Heart right ventricle (tissue), 16 donors: ENCODE measurements at regions not wholly inside any gene's neighbourhood (a gene's known extent, or its start where the extent isn't known, plus 50 kb on each side); places are given as distances from the start of the nearest gene placed in this dataset.

Experiments used
- ATAC-seq, 8 donors: fragments of 200-7000 bp; cut with Tn5 transposase; one replicate each; pipeline ENCODE4 v1.9.1; 2020; ENCODE audit warnings: mild to moderate bottlenecking in 8 of 8, moderate library complexity in 8 of 8, moderate number of reproducible peaks in 1 of 8
- DNase-seq, 2 donors: peaks; one replicate each; pipeline ENCODE4 v3.0.0-alpha.2; 2020
- H3K27ac ChIP-seq, 10 donors: fragments of 200-600 bp; sonication (generic) in 2 of 10; one replicate each; pipeline versions ENCODE4 v1.5.0 to v1.8.0; 2020 to 2022; ENCODE audit warnings: mild to moderate bottlenecking in 3 of 10
- H3K27me3 ChIP-seq, 7 donors: fragments of 200-600 bp; one replicate each; pipeline ENCODE4 v1.8.0; 2021 to 2022; ENCODE audit warnings: mild to moderate bottlenecking in 2 of 7
- H3K36me3 ChIP-seq, 9 donors: fragments of 200-600 bp; sonication (generic) in 1 of 9; one replicate each; pipeline versions ENCODE4 v1.5.0 to v1.8.0; 2020 to 2022; ENCODE audit warnings: mild to moderate bottlenecking in 2 of 9
- H3K4me1 ChIP-seq, 9 donors: fragments of 200-600 bp; sonication (generic) in 1 of 9; one replicate each; pipeline versions ENCODE4 v1.5.0 to v1.8.0; 2020 to 2022; ENCODE audit warnings: mild to moderate bottlenecking in 4 of 9
- H3K4me3 ChIP-seq, 10 donors: fragments of 200-600 bp; sonication (generic) in 2 of 10; one replicate each; pipeline versions ENCODE4 v1.5.0 to v1.8.0; 2020 to 2022; ENCODE audit warnings: mild to moderate bottlenecking in 7 of 10, moderate library complexity in 2 of 10
- H3K9me3 ChIP-seq, 11 donors: fragments of 200-600 bp in 10 of 11; sonication (generic) in 2 of 11; one replicate each; pipeline versions ENCODE4 v1.5.0 to v1.8.0; 2013 to 2022; ENCODE audit warnings: mild to moderate bottlenecking in 2 of 11, control low read depth in 1 of 11, moderate library complexity in 1 of 11
- CTCF ChIP-seq, 9 donors: fragments of 200-600 bp; sonication (generic) in 2 of 9; IDR thresholded peaks; one replicate each; pipeline versions ENCODE4 v1.5.0 to v1.8.0; 2021 to 2022; ENCODE audit warnings: antibody characterized with exemption in 9 of 9, mild to moderate bottlenecking in 5 of 9, moderate library complexity in 1 of 9
- WGBS, 2 donors: extraction: QIAGEN DNeasy Blood & Tissue Kit; methylation state at CpG; one replicate each; pipeline ENCODE4 v1.1.7; 2013; ENCODE audit warnings: inconsistent platforms in 1 of 2; 5-methylcytosine and 5-hydroxymethylcytosine counted together
- intact Hi-C, 10 donors: fragments of 100-400 bp; cut with DNase I; formaldehyde crosslinking; loops; one replicate each; pipeline versions ENCODE4 v1.11.1 to v1.14.2; 2022
- donor health status: Arrhythmogenic right ventricular cardiomyopathy.
- donor health status: ischemic (EF 13 %, LVEDD 7.1; RV severe dilation, severe dysfunction).
- donor health status: healthy with polysubstance abuse.
- donor health status: DM: no; HTN: yes; CAD: no.
- donor health status: DM: no; HTN: no; CAD: no.
- donor health status: ischemic (EF 25% LVEDD 6.9; RV normal size, moderate dysfunction).
- donor health status: ischemic (EF 25% LVEDD 5.7; RV mildly dilated, moderate dysfunction).
- donor health status: healthy.
- donor health status: DM: yes; HTN: yes; CAD: no.
- donor health status: Ischemic cardiomyopathy.
- donor health status: ischemic (EF 35%, LVEDD 5.7; RV mildly dilated, moderate dysfunction).
- donor health status: nonischemic (EF 11% LVEDD 7.7; RV severe dilation, severe dysfunction).
- donor health status: DM: yes; HTN: yes; CAD: no.
- donor health status: PGD.
- donor health status: ischemic (EF 29% LVEDD 5.4; RV normal size, mild dysfunction).
- donor health status: nonischemic (EF 23%, LVEDD 6.1; RV moderate dilation, normal function).

- Histone ChIP-seq H3K9me3 (peaks cover 0 to 8% (median 0%) of the 10 kb centered on the region in 11 donors), H3K27ac (no peak overlapping the region), H3K4me1 (no peaks in the 10 kb centered on the region), H3K4me3 (no peak overlapping the region), H3K36me3 (no peaks in the 10 kb centered on the region), H3K27me3 (no peaks in the 10 kb centered on the region)
- ATAC-seq: no peak
- no peak for DNase-seq
- intact Hi-C loops: no loop called here
- no peak for TF ChIP-seq CTCF (IDR thresholded peaks at IDR 0.05)
Observed at GRCh38 chr2:154911729-154912128, 213.2 kb downstream of the KCNJ3 start.

DNA sequence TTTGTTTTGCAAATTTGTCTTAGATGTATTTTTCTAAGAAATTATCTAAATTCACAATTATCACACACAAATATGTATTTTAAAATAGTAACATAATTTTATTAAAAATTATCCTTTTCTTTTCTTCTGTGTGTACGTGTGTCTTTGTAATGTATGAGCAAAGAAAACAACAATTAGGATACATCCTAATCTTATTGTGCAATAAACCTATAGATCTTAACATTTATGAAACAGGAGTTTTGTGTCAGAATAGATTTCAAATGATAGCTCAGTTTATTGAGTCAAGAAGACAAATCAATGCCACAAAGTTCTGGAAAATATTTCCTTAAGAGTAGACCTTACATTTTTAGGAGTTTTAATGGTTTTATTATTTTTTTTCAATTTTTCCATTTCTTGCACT is 212.2 kb downstream of the KCNJ3 start:
- DNase-seq (no peak), ATAC-seq (no peak)
- WGBS, 2 donors: 84 to 89% methylated on average over 1 of the region's 1 CpG
- no peaks in the 10 kb centered on the region for H3K27me3 ChIP-seq
- no peaks in the 10 kb centered on the region for H3K4me1 ChIP-seq
- H3K27ac ChIP-seq: no peak overlapping the region
- H3K36me3 ChIP-seq: no peaks in the 10 kb centered on the region
- intact Hi-C loops: no loop called here
- no peak for TF ChIP-seq CTCF (IDR thresholded peaks at IDR 0.05)
- H3K9me3 ChIP-seq: peaks cover 0 to 17% (median 0%) of the 10 kb centered on the region in 11 donors
- H3K4me3 ChIP-seq: no peak overlapping the region

- no peak overlapping the region for H3K27ac ChIP-seq
- TF ChIP-seq CTCF (IDR thresholded peaks at IDR 0.05): no peak
- no peak for DNase-seq
- no peaks in the 10 kb centered on the region for H3K27me3 ChIP-seq
- H3K4me1 ChIP-seq: no peaks in the 10 kb centered on the region
- peak in 1 of 8 donors; percentile 35 for ATAC-seq
- peaks cover 0 to 22% (median 0%) of the 10 kb centered on the region in 11 donors for H3K9me3 ChIP-seq
- H3K4me3 ChIP-seq: no peak overlapping the region
- 56 to 64% methylated on average over 4 of the region's 4 CpGs for WGBS, 2 donors
- intact Hi-C loops: no loop called here
- H3K36me3 ChIP-seq: no peaks in the 10 kb centered on the region
Observed at GRCh38 chr2:154908327-154908726, 209.8 kb downstream of the KCNJ3 start.
